Activated CD8-positive, alpha-beta T cell treated with anti-CD3 and anti-CD28 coated beads for 36 hours (primary cell): ENCODE measurements at regions not wholly inside any gene's neighbourhood (a gene's known extent, or its start where the extent isn't known, plus 50 kb on each side); places are given as distances from the start of the nearest gene placed in this dataset.

Experiments
- ATAC-seq: fragments of 200-7000 bp; cut with Tn5 transposase; one replicate; pipeline ENCODE4 v1.10.0; 2021; ENCODE audit warnings: mild to moderate bottlenecking, moderate library complexity
- CTCF ChIA-PET: fragments of 350-600 bp; sonication (Branson Sonifier 250); formaldehyde crosslinking; loops from one replicate; lab custom pipeline; 2021; ENCODE audit warnings: antibody characterized with exemption; lab: Charles Lee
- POLR2A ChIA-PET: fragments of 350-600 bp; sonication (Branson Sonifier 250); formaldehyde crosslinking; loops from one replicate; lab custom pipeline; 2021; ENCODE audit warnings: antibody characterized with exemption; lab: Charles Lee
- DNase-seq: peaks from one replicate; pipeline ENCODE4 v3.0.0-alpha.2; 2020
- H3K27ac Mint-ChIP-seq: one replicate; pipeline ENCODE4 v1.8.0; 2021; ENCODE audit warnings: mild to moderate bottlenecking, mixed read lengths
- H3K27me3 Mint-ChIP-seq: one replicate; pipeline ENCODE4 v1.8.0; 2021; ENCODE audit warnings: mixed read lengths
- H3K36me3 Mint-ChIP-seq: one replicate; pipeline ENCODE4 v1.8.0; 2021; ENCODE audit warnings: low read depth, mixed read lengths
- H3K4me1 Mint-ChIP-seq: one replicate; pipeline ENCODE4 v1.8.0; 2021; ENCODE audit warnings: low read depth, mixed read lengths
- H3K4me3 Mint-ChIP-seq: one replicate; pipeline ENCODE4 v1.8.0; 2021; ENCODE audit warnings: mild to moderate bottlenecking, moderate library complexity, mixed read lengths
- H3K9me3 Mint-ChIP-seq: one replicate; pipeline ENCODE4 v1.8.0; 2021; ENCODE audit warnings: mixed read lengths
- intact Hi-C: fragments of 100-400 bp; cut with micrococcal nuclease; formaldehyde crosslinking; loops from one replicate; pipeline ENCODE4 v1.10.0; 2022
- TF ChIP-seq, protein P1 (sequence below): fragments of 200-600 bp; IDR thresholded peaks from one replicate; pipeline ENCODE4 v1.8.0; 2022; ENCODE audit warnings: antibody characterized with exemption, mild to moderate bottlenecking

DNA sequence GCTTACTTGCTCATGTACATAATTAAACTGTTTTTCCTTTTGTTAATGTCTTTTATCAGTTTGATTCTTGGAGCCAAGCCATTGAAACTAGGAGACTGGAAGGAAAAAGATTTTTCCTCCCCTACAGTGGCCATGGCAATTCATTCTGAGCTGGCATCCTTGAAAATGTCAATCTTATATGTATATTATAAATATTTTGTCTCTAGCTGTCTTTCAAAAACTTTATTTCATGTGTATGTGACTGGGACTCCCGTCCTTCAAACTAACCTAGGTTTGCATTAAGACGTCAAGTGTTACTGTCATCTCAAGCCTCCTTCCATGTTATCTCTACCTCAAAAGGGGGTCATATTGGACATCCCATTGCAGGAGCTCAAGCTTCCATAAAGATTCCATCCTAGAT is 280.4 kb downstream of the HRH4 start:
- no peak for DNase-seq
- no peaks in the 10 kb centered on the region for H3K4me1 Mint-ChIP-seq
- CTCF ChIA-PET: interaction anchor here (1.2 to 1.5 kb wide), 2 partner anchors 14 to 253 kb away, joined by 3 to 7 read pairs; no protein-coding TSS in a partner anchor
- no peak overlapping the region for H3K4me3 Mint-ChIP-seq
- POLR2A ChIA-PET: no interaction called here
- H3K27ac Mint-ChIP-seq: no peak overlapping the region
- intact Hi-C loops: no loop called here
- TF ChIP-seq, protein P1, sequence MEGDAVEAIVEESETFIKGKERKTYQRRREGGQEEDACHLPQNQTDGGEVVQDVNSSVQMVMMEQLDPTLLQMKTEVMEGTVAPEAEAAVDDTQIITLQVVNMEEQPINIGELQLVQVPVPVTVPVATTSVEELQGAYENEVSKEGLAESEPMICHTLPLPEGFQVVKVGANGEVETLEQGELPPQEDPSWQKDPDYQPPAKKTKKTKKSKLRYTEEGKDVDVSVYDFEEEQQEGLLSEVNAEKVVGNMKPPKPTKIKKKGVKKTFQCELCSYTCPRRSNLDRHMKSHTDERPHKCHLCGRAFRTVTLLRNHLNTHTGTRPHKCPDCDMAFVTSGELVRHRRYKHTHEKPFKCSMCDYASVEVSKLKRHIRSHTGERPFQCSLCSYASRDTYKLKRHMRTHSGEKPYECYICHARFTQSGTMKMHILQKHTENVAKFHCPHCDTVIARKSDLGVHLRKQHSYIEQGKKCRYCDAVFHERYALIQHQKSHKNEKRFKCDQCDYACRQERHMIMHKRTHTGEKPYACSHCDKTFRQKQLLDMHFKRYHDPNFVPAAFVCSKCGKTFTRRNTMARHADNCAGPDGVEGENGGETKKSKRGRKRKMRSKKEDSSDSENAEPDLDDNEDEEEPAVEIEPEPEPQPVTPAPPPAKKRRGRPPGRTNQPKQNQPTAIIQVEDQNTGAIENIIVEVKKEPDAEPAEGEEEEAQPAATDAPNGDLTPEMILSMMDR: no peak
- peaks cover 2% of the 10 kb centered on the region for H3K27me3 Mint-ChIP-seq
- ATAC-seq: no peak
- H3K9me3 Mint-ChIP-seq: no peaks in the 10 kb centered on the region
- H3K36me3 Mint-ChIP-seq: no peaks in the 10 kb centered on the region

DNA sequence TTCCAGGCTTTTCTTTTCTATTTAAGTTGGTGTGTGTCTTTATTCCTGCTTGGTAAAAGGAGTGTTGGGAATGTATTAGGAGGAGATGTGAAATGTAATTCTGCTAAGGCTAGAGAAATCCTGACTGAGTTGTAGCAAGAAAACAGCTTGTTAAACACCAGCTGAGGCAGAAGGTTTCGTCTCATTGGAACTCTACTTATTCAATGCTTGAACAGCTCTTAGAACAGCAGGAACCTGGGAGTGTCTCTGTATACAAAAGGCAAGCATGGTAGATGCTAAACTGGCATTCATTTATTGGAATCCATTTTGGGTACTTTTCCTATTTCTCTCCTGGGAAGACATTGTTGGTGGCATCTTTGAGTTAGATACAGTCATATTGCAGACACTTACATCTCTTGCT is 280.9 kb downstream of the HRH4 start:
- ChIA-PET POLR2A (no interaction called here), CTCF (interaction anchor here (1.2 to 1.5 kb wide), 2 partner anchors 15 to 254 kb away, joined by 3 to 7 read pairs; no protein-coding TSS in a partner anchor)
- H3K9me3 Mint-ChIP-seq: no peaks in the 10 kb centered on the region
- no peak overlapping the region for H3K27ac Mint-ChIP-seq
- TF ChIP-seq, protein P1: no peak
- intact Hi-C loops: no loop called here
- no peak overlapping the region for H3K4me3 Mint-ChIP-seq
- peaks cover 2% of the 10 kb centered on the region for H3K27me3 Mint-ChIP-seq
- ATAC-seq (no peak), DNase-seq (no peak)
- no peaks in the 10 kb centered on the region for H3K36me3 Mint-ChIP-seq
- no peaks in the 10 kb centered on the region for H3K4me1 Mint-ChIP-seq

DNA sequence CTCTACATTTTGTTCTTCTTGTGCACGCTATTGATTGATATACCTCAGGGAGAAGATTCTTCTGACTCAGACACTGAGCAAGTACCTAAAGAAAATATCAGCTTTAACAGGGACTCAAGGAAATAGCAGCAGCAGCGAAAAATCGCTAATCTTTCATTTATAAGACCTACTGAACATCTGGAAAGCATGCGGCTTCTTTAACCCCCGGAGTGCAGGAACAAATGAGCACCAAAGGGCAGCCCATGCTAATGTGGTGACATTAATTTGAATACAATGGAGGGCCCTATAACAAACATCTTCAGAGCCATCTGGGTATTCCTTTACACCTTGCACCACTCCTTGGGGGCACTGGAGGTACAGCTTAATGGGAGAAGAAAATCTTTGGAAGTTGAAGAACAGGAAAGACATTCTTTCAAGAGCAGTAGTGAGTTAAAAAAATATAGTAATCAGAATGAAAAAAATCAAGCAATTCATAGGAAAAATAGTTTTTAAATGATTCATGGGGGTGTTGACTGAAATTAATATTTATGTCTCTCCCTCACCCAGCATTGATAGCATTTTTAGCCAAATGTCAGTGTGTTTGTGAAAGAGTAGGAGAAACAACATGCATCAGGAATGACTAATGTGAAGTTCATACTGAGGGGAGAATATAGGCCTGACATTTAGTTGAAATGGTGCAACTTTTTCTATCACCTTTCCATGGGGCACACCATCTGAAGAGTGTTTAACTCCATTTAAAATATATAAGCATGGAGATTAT is 281.7 kb downstream of the HRH4 start:
- POLR2A ChIA-PET: no interaction called here
- CTCF ChIA-PET: interaction anchor here (1.2 kb wide), 1 partner anchor 15 kb away, joined by 3 read pairs; no protein-coding TSS in a partner anchor
- no peaks in the 10 kb centered on the region for H3K9me3 Mint-ChIP-seq
- H3K4me1 Mint-ChIP-seq: no peaks in the 10 kb centered on the region
- H3K36me3 Mint-ChIP-seq: no peaks in the 10 kb centered on the region
- peaks cover 2% of the 10 kb centered on the region for H3K27me3 Mint-ChIP-seq
- TF ChIP-seq, protein P1: no peak
- DNase-seq: no peak
- ATAC-seq: no peak
- H3K4me3 Mint-ChIP-seq: no peak overlapping the region
- intact Hi-C loops: no loop called here
- no peak overlapping the region for H3K27ac Mint-ChIP-seq

DNA sequence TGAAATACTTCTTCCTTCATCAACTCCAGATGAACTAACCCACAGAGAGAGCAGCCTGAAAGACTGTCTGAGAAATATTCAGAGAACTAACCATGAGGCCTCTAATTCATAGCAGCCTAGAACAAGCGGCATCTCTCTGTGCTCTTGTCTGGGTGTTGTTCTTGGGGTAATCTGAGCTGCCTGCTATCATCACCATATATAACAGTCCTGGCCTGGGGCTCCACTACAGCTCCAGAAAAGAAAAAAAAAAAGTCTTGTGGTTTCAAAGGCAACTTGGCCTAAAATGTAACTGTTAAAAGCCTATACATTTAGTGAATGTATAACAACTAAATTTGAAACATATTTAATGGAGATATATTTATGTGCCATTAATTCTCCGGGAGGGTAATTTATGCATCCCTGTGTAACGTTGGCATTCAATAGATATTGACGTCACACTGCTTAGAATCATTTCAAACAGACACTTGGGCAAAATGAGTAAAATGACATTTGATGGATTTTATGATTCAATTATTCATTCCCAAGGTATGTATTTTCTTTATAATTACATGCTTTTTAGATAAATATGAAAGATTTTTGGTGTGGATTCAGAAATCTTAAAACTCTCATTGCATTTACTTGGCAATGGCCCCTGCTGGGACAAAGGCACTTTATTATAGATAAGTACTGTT is 294.3 kb downstream of the HRH4 start:
- POLR2A ChIA-PET: no interaction called here
- intact Hi-C loops: no loop called here

More for the DNA sequence above, 294.3 kb downstream of the HRH4 start:
- Mint-ChIP-seq H3K9me3 (no peaks in the 10 kb centered on the region), H3K36me3 (no peaks in the 10 kb centered on the region), H3K27me3 (no peaks in the 10 kb centered on the region), H3K4me3 (no peak overlapping the region), H3K4me1 (no peaks in the 10 kb centered on the region), H3K27ac (no peak overlapping the region)
- no peak for DNase-seq
- ATAC-seq: no peak
- TF ChIP-seq, protein P1: no peak
- CTCF ChIA-PET: no interaction called here
